Fibroblast of skin of abdomen (primary cell): ENCODE measurements at regions not wholly inside any gene's neighbourhood (a gene's known extent, or its start where the extent isn't known, plus 50 kb on each side); places are given as distances from the start of the nearest gene placed in this dataset.
"Not testable (repeated sequence)": the region's sequence is repeated elsewhere in the genome, so short reads cannot be mapped to it uniquely, and the experiment has no call there.

Experiments
- DNase-seq: peaks from one replicate; pipeline ENCODE4 v3.0.0-alpha.2; 2013

GRCh38 chr14:104230946-104231345 lies 92.6 kb downstream of the KIF26A start:
- DNase-seq: no peak

- DNase-seq: no peak
Observed at GRCh38 chr14:104232070-104232484, 93.7 kb downstream of the KIF26A start.

DNA sequence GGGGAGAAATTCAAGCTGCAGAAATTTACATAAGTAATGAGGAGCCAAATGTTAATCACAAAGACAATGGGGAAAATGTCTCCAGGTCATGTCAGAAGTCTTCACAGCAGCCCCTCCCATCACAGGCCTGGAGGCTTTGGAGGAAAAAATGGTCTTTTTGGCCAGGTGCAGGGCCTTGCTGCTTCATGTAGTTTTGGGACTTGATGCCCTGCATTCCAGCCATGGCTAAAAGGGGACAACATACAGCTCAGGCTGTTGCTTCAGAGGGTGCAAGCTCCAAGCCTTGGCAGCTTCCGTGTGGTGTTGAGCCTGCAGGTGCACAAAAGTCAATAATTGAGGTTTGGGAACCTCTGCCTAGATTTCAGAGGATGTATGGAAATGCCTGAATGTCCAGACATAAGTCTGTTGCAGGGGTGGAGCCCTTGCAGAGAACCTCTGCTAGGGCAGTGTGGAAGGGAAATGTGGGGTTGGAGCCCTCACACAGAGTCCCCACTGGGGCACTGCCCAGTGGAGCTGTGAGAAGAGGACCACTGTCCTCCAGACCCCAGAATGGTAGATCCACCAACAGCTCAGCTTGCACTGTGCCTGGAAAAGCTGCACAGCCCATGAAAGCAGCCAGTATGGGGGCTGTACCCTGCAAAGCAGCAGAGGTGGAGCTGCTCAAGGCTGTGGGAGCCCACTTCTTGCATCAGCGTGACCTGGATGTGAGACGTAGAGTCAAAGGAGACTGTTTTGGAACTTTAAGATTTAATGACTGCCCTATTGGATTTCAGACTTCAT lies 95.8 kb downstream of the KIF26A start:
- not testable (repeated sequence) for DNase-seq

DNA sequence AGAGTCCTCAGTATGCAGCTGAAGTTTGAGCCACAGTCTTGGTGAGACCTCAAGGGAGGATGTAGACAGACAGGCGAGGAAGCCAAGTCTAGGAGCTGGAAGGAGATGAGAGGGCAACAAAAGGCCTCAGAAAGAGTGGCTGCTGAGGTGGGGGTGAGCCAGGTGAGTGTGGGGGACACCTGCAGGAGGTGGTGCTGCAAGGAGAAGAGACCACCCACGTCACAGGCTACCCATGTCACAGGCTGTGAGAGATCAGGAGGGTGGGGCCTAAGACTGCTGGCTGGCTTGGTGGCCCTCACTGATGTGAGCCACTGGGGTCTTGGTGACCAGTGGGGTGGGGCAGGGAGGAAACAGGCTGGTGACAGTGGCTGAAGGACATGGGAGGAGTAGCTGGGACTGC lies 97.3 kb downstream of the KIF26A start:
- DNase-seq: no peak

DNA sequence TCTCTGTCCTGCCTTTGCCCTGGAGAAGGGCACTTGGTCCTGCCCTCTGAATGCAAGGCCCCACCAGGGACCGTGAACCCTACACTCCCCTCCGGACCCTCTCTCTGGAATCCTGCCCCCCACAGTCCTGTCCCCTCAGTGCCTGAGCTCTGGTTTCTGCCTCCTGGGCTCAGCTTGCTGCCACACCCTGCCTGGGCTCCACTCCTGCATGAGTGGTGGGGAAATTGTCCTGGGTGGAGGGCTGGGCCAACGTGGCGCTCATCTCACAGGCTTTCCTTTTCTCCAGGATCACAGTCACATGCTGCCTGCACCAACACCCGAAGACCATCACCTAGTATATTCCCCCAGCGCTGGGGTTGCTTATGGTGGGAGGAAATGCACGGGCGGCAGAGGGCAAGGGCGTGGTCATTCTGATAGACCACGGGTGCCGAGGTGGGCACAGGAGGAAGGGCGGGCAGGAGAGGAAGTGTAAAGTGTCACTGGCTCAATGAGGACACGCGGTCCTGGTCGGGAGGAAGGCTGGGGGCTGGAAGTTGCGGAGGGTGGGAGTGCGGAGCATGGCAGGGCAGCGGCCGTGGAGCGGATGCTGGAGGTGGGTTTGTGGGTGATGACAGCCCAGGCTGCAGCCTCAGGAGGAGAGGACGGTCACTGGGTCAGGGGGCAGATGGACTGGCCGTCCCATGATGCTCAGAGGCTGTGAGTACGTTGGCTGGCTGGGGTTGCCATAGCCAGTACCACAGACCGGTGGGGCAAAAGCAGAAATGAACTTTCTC lies 99.5 kb downstream of the KIF26A start:
- DNase-seq: no peak

DNA sequence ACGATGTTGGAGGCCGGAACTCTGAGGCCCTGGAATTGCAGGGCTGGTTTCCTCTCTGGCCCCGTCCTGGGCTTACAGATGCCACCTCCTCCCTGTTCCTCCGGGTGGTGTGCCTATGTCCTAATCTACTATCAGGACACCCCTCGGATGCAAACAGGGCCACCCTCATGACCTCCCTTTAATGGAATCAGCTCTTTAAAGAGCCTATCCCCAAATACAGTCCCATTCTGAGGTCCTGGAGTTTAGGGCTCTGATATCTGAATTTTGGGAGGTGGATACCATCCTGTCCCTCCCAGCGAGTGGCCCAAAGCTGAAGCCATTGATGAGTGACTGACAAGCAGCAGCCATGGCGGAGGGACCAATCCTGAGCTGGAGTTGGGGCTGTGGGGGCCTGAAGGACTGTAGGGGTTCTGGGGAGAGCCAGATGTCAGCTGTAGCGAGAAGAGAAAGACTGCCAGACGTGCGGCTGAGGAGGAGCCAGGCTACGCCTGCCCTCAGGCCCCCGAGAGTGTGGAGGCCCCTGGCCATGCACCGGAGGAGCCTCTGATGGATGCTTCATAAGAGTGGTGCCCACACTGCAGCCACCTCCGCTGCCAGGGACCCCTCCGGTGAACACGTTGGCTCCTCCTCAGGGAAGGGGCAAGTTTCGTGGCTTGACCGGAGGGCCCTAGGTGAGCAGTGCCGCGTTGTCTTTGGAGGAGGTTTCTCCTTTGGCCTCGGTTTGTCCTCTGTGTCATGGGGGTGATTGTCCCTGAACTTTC lies 100.2 kb downstream of the KIF26A start:
- DNase-seq: no peak

GRCh38 chr14:104239185-104239775 lies 100.9 kb downstream of the KIF26A start:
- no peak for DNase-seq

- no peak for DNase-seq
Observed at GRCh38 chr14:104239861-104240301, 101.5 kb downstream of the KIF26A start.

DNA sequence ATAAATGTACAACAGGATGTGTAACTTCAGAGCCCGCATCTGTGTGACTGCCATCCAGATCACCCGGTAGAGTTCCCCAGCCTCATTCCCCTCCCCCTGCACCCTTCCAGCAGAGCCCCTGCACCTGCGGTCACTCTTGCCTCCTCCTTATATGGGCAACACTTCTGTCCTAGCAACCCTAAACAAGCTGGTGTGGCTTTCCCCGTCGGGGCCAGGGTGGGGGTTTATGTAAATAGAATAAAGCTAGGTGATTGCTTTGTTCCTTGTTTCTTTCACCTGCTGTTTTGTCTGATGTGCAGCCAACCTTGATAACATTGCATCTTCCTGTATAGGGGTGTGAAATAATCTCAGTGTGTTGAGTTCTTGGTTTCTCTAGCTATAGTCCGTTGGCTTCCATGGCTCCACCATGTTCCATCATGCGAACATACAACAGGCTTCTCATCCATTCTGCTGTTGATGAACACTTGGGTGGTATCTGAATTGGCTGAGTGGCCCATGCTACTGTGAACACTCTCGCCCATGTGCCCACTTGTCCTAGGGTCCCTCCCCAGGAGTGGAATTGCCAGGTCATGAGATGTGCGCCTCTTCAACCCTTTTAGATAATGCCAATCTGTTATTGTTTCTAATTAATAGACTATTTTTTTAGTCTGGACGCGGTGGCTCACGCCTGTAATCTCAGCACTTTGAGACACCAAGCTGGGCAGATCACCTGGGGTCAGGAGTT lies 102.2 kb downstream of the KIF26A start:
- no peak for DNase-seq

DNA sequence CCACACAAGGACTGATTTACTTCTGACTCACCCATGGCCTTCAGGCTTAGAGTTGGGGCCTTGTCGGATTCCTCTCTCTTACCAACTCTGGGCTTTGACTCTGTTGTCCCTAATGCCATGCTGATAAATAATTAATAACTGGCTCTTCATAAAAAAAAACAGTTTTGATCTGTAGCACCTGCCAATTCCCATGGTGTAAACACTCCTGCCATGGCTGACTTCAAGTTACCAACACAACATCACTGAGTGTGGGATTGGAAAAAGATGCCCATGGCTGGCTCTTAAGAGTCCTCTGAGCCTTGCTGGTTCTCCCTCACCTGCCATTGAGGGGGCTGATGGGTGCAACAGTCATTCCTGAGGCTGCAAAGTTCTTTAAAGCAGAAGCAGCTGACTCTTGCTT lies 104.8 kb downstream of the KIF26A start:
- no peak for DNase-seq

- DNase-seq: no peak
Observed at GRCh38 chr14:104244221-104245011, 106.0 kb downstream of the KIF26A start.

GRCh38 chr14:104245075-104245474 lies 106.7 kb downstream of the KIF26A start:
- no peak for DNase-seq

- no peak for DNase-seq
Observed at GRCh38 chr14:104245723-104246122, 107.3 kb downstream of the KIF26A start.

- DNase-seq: no peak
Observed at GRCh38 chr14:104246401-104247335, 108.3 kb downstream of the KIF26A start.

GRCh38 chr14:104247336-104248202 lies 109.2 kb downstream of the KIF26A start:
- DNase-seq: no peak

GRCh38 chr14:104248203-104249055 lies 110.0 kb downstream of the KIF26A start:
- DNase-seq: no peak

DNA sequence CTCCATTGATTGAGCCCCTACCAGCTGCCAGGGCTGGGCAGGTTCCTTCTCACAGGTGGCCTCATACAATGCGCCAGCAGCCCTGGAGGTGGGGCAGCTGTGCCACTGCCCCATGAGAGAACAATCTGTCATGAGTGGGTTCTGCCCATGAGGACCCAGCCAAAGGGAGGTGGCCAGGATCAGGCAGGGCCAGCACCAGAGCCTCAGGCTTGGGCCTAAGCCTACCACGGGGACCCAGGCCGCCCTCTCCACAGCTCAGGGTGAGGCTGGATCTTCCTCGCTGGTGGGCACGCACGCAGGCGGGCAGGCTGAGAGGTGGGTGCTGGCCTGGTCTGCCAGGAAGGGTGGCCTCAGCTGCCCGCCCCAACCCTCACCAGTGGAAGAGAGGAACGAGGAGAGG lies 110.7 kb downstream of the KIF26A start:
- DNase-seq: no peak

DNA sequence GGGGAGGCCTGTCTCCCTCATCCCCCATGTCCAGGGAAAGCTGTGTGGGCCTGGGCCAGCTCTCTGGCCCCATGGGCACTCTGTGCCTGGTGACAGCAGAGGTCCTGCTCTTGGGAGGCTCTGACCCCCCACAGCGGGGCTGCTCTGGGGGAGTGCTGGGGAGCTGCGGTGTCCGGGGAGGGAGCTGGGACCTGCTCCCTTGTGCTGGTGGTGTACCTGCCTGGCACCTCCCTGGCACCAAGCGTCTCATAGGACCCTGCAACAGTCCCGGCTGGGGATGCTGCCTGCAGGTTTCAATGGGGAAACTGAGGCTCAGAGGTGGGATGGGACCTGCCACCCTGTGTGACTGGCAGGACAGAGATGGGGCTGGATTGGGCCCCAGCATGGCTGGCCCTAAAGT lies 111.3 kb downstream of the KIF26A start:
- no peak for DNase-seq
